ENCODE measurements at regions not wholly inside any gene's neighbourhood (a gene's known extent, or its start where the extent isn't known, plus 50 kb on each side); places are given as distances from the start of the nearest gene placed in this dataset.
"Not testable (repeated sequence)": the region's sequence is repeated elsewhere in the genome, so short reads cannot be mapped to it uniquely, and the experiment has no call there.

GRCh38 chr15:31202953-31203352 lies 101.4 kb upstream of the TRPM1 start:
- H3K36me3 Mint-ChIP-seq (ENCODE audit: low read depth) = no peaks in the 10 kb centered on the region
- H3K4me3 Mint-ChIP-seq = no peak overlapping the region
- peaks cover 18% of the 10 kb centered on the region for H3K27me3 Mint-ChIP-seq (ENCODE audit: low read depth)
- H3K4me1 Mint-ChIP-seq (ENCODE audit: low read depth) = peaks cover 38% of the 10 kb centered on the region
- DNase-seq (ENCODE audit: low spot score) = no peak
- H3K9me3 Mint-ChIP-seq = no peaks in the 10 kb centered on the region
- H3K27ac Mint-ChIP-seq = no peak overlapping the region

GRCh38 chr15:31203999-31204398 lies 102.5 kb upstream of the TRPM1 start:
- H3K36me3 Mint-ChIP-seq (ENCODE audit: low read depth) = no peaks in the 10 kb centered on the region
- no peak for DNase-seq (ENCODE audit: low spot score)
- no peaks in the 10 kb centered on the region for H3K9me3 Mint-ChIP-seq
- H3K4me3 Mint-ChIP-seq = no peak overlapping the region
- peaks cover 9% of the 10 kb centered on the region for H3K27me3 Mint-ChIP-seq (ENCODE audit: low read depth)
- no peak overlapping the region for H3K27ac Mint-ChIP-seq
- H3K4me1 Mint-ChIP-seq (ENCODE audit: low read depth) = peaks cover 39% of the 10 kb centered on the region

GRCh38 chr15:31206386-31207181 lies 105.1 kb upstream of the TRPM1 start:
- Mint-ChIP-seq H3K27ac (no peak overlapping the region), H3K4me1 (ENCODE audit: low read depth) (peaks cover 41% of the 10 kb centered on the region), H3K9me3 (peaks cover 15% of the 10 kb centered on the region), H3K27me3 (ENCODE audit: low read depth) (peaks cover 6% of the 10 kb centered on the region), H3K36me3 (ENCODE audit: low read depth) (peaks cover 7% of the 10 kb centered on the region), H3K4me3 (no peak overlapping the region)
- DNase-seq (ENCODE audit: low spot score) = no peak

GRCh38 chr15:31207246-31207645 lies 105.7 kb upstream of the TRPM1 start:
- H3K27me3 Mint-ChIP-seq (ENCODE audit: low read depth) = peaks cover 6% of the 10 kb centered on the region
- H3K4me3 Mint-ChIP-seq = peak overlapping the region; percentile 36
- peaks cover 7% of the 10 kb centered on the region for H3K36me3 Mint-ChIP-seq (ENCODE audit: low read depth)
- peaks cover 44% of the 10 kb centered on the region for H3K4me1 Mint-ChIP-seq (ENCODE audit: low read depth)
- DNase-seq (ENCODE audit: low spot score) = no peak
- H3K27ac Mint-ChIP-seq = peak overlapping the region; percentile 47
- peaks cover 16% of the 10 kb centered on the region for H3K9me3 Mint-ChIP-seq

GRCh38 chr15:31207861-31208260 lies 106.3 kb upstream of the TRPM1 start:
- not testable (repeated sequence) for H3K36me3 Mint-ChIP-seq (ENCODE audit: low read depth); H3K4me3 Mint-ChIP-seq; DNase-seq (ENCODE audit: low spot score); H3K27ac Mint-ChIP-seq; H3K27me3 Mint-ChIP-seq (ENCODE audit: low read depth)
- Mint-ChIP-seq H3K4me1 (ENCODE audit: low read depth) (peaks cover 40% of the 10 kb centered on the region), H3K9me3 (peaks cover 16% of the 10 kb centered on the region)

- no peak overlapping the region for H3K4me3 Mint-ChIP-seq
- no peak overlapping the region for H3K27ac Mint-ChIP-seq
These were observed 107.3 kb upstream of the TRPM1 start for GRCh38 chr15:31208817-31209216.

GRCh38 chr15:31211353-31211752 lies 109.8 kb upstream of the TRPM1 start:
- no peak overlapping the region for H3K27ac Mint-ChIP-seq
- peaks cover 2% of the 10 kb centered on the region for H3K27me3 Mint-ChIP-seq (ENCODE audit: low read depth)
- H3K36me3 Mint-ChIP-seq (ENCODE audit: low read depth) = peaks cover 7% of the 10 kb centered on the region
- DNase-seq (ENCODE audit: low spot score) = no peak
- H3K4me3 Mint-ChIP-seq = no peak overlapping the region
- H3K4me1 Mint-ChIP-seq (ENCODE audit: low read depth) = peaks cover 41% of the 10 kb centered on the region
- peaks cover 16% of the 10 kb centered on the region for H3K9me3 Mint-ChIP-seq

More at GRCh38 chr15:31208817-31209216, 107.3 kb upstream of the TRPM1 start:
- peaks cover 33% of the 10 kb centered on the region for H3K4me1 Mint-ChIP-seq (ENCODE audit: low read depth)
- peaks cover 7% of the 10 kb centered on the region for H3K36me3 Mint-ChIP-seq (ENCODE audit: low read depth)
- H3K9me3 Mint-ChIP-seq = peaks cover 16% of the 10 kb centered on the region
- peaks cover 6% of the 10 kb centered on the region for H3K27me3 Mint-ChIP-seq (ENCODE audit: low read depth)
- DNase-seq (ENCODE audit: low spot score) = no peak

GRCh38 chr15:31212326-31213080 lies 111.0 kb upstream of the TRPM1 start:
- peaks cover 16% of the 10 kb centered on the region for H3K9me3 Mint-ChIP-seq
- peaks cover 7% of the 10 kb centered on the region for H3K36me3 Mint-ChIP-seq (ENCODE audit: low read depth)
- no peak overlapping the region for H3K27ac Mint-ChIP-seq
- no peaks in the 10 kb centered on the region for H3K27me3 Mint-ChIP-seq (ENCODE audit: low read depth)
- no peak overlapping the region for H3K4me3 Mint-ChIP-seq
- H3K4me1 Mint-ChIP-seq (ENCODE audit: low read depth) = peaks cover 42% of the 10 kb centered on the region
- DNase-seq (ENCODE audit: low spot score) = no peak

- no peaks in the 10 kb centered on the region for H3K27me3 Mint-ChIP-seq (ENCODE audit: low read depth)
- peaks cover 40% of the 10 kb centered on the region for H3K4me1 Mint-ChIP-seq (ENCODE audit: low read depth)
- DNase-seq (ENCODE audit: low spot score) = no peak
These were observed 112.3 kb upstream of the KLF13 start for GRCh38 chr15:31214158-31214863.

GRCh38 chr15:31214864-31215489 lies 111.7 kb upstream of the KLF13 start:
- Mint-ChIP-seq H3K27me3 (ENCODE audit: low read depth) (no peaks in the 10 kb centered on the region), H3K4me3 (peak overlapping the region; percentile 76), H3K36me3 (ENCODE audit: low read depth) (peaks cover 7% of the 10 kb centered on the region), H3K4me1 (ENCODE audit: low read depth) (peaks cover 38% of the 10 kb centered on the region), H3K9me3 (peaks cover 16% of the 10 kb centered on the region), H3K27ac (peak overlapping the region; percentile 86)
- DNase-seq (ENCODE audit: low spot score) = no peak

More at GRCh38 chr15:31214158-31214863, 112.3 kb upstream of the KLF13 start:
- Mint-ChIP-seq H3K4me3 (peak overlapping the region; percentile 76), H3K27ac (peak overlapping the region; percentile 86), H3K9me3 (peaks cover 16% of the 10 kb centered on the region), H3K36me3 (ENCODE audit: low read depth) (peaks cover 7% of the 10 kb centered on the region)

GRCh38 chr15:31215490-31216214 lies 111.0 kb upstream of the KLF13 start:
- Mint-ChIP-seq H3K36me3 (ENCODE audit: low read depth) (peaks cover 5% of the 10 kb centered on the region), H3K9me3 (peaks cover 11% of the 10 kb centered on the region), H3K4me1 (ENCODE audit: low read depth) (peaks cover 38% of the 10 kb centered on the region), H3K4me3 (peak overlapping the region; percentile 76), H3K27ac (peak overlapping the region; percentile 86), H3K27me3 (ENCODE audit: low read depth) (no peaks in the 10 kb centered on the region)
- DNase-seq (ENCODE audit: low spot score) = peak; percentile 72

- Mint-ChIP-seq H3K36me3 (ENCODE audit: low read depth) (peaks cover under 1% of the 10 kb centered on the region), H3K27me3 (ENCODE audit: low read depth) (no peaks in the 10 kb centered on the region), H3K27ac (peak overlapping the region; percentile 95), H3K4me3 (peak overlapping the region; percentile 85), H3K4me1 (ENCODE audit: low read depth) (peaks cover 38% of the 10 kb centered on the region), H3K9me3 (peaks cover 3% of the 10 kb centered on the region)
- peak; percentile 45 for DNase-seq (ENCODE audit: low spot score)
These were observed 110.3 kb upstream of the KLF13 start for GRCh38 chr15:31216215-31216911.

Data from T-helper 2 cell treated with Interferon-gamma antibody and Interleukin-4, amounts not matched to agents 5 μg/mL and 100 μg/mL, for 36 hours (primary cell).